Activated T-helper 9 cell treated with anti-CD3 and anti-CD28 coated beads, Interleukin-2, amount 50 U/mL, for 16 hours (primary cell): ENCODE measurements at regions not wholly inside any gene's neighbourhood (a gene's known extent, or its start where the extent isn't known, plus 50 kb on each side); places are given as distances from the start of the nearest gene placed in this dataset.
"Not testable (repeated sequence)": the region's sequence is repeated elsewhere in the genome, so short reads cannot be mapped to it uniquely, and the experiment has no call there.

Source experiments
- DNase-seq: peaks from one replicate; pipeline ENCODE4 v3.0.0-alpha.2; 2020; ENCODE audit warnings: low read depth

GRCh38 chr1:185401019-185401418, 84.0 kb upstream of the IVNS1ABP start:
- DNase-seq = no peak

GRCh38 chr1:185400052-185400451, 83.0 kb upstream of the IVNS1ABP start:
- DNase-seq = no peak

GRCh38 chr1:185398599-185398998, 81.6 kb upstream of the IVNS1ABP start:
- DNase-seq = no peak

GRCh38 chr1:185398022-185398421, 81.0 kb upstream of the IVNS1ABP start:
- no peak for DNase-seq

- no peak for DNase-seq
These were observed 80.1 kb upstream of the IVNS1ABP start for GRCh38 chr1:185397183-185397582.

- no peak for DNase-seq
These were observed 79.1 kb upstream of the IVNS1ABP start for GRCh38 chr1:185396126-185396525.

- DNase-seq = no peak
These were observed 76.8 kb upstream of the IVNS1ABP start for GRCh38 chr1:185393815-185394214.

- no peak for DNase-seq
These were observed 76.2 kb upstream of the IVNS1ABP start for GRCh38 chr1:185393205-185393604.

- DNase-seq = no peak
These were observed 71.8 kb upstream of the IVNS1ABP start for GRCh38 chr1:185388815-185389214.

- DNase-seq = no peak
These were observed 71.3 kb upstream of the IVNS1ABP start for GRCh38 chr1:185388346-185388745.

- no peak for DNase-seq
These were observed 68.9 kb upstream of the IVNS1ABP start for GRCh38 chr1:185385991-185386390.

GRCh38 chr1:185383805-185384204, 66.8 kb upstream of the IVNS1ABP start:
- not testable (repeated sequence) for DNase-seq

- DNase-seq = no peak
These were observed 60.8 kb upstream of the IVNS1ABP start for GRCh38 chr1:185377831-185378230.

GRCh38 chr1:185376840-185377635, 60.0 kb upstream of the IVNS1ABP start:
- DNase-seq = no peak

- DNase-seq = no peak
These were observed 59.2 kb upstream of the IVNS1ABP start for GRCh38 chr1:185376288-185376687.

GRCh38 chr1:185375583-185375982, 58.5 kb upstream of the IVNS1ABP start:
- no peak for DNase-seq

- no peak for DNase-seq
These were observed 56.9 kb upstream of the IVNS1ABP start for GRCh38 chr1:185373813-185374529.

GRCh38 chr1:185369786-185370185, 52.7 kb upstream of the IVNS1ABP start:
- DNase-seq = no peak

- no peak for DNase-seq
These were observed 52.0 kb upstream of the IVNS1ABP start for GRCh38 chr1:185368913-185369491.

- DNase-seq = no peak
These were observed 51.3 kb upstream of the IVNS1ABP start for GRCh38 chr1:185368313-185368855.

- DNase-seq = no peak
These were observed 50.2 kb upstream of the IVNS1ABP start for GRCh38 chr1:185367218-185367617.
